Prostate gland (tissue), 2 donors: ENCODE measurements at regions not wholly inside any gene's neighbourhood (a gene's known extent, or its start where the extent isn't known, plus 50 kb on each side); places are given as distances from the start of the nearest gene placed in this dataset.

Experiments
- DNase-seq: peaks from one replicate; pipeline ENCODE4 v3.0.0-alpha.2; 2019; ENCODE audit warnings: low spot score
- H3K27ac ChIP-seq, 2 donors: fragments of 200-600 bp; sonication (generic); 2 replicates each; pipeline ENCODE4 v1.5.1; 2017 to 2019
- H3K27me3 ChIP-seq: fragments of 200-600 bp; sonication (generic); replicated peaks from 2 replicates; pipeline ENCODE4 v1.5.1; 2019; ENCODE audit not compliant: insufficient read depth
- H3K36me3 ChIP-seq, 2 donors: fragments of 200-600 bp; sonication (generic); 1 replicate in 1 of 2; 2 replicates in 1 of 2; pipeline versions ENCODE4 v1.5.1 to v1.8.1; 2017 to 2019
- H3K4me1 ChIP-seq: fragments of 200-600 bp; sonication (generic); replicated peaks from 2 replicates; pipeline ENCODE4 v1.5.1; 2019
- H3K4me3 ChIP-seq, 2 donors: fragments of 200-600 bp; sonication (generic); 2 replicates each; pipeline ENCODE4 v1.5.1; 2017 to 2019
- H3K9me3 ChIP-seq: fragments of 200-600 bp; sonication (generic); 2 replicates; pipeline ENCODE4 v1.5.1; 2017
- POLR2A ChIP-seq: fragments of 450-650 bp; IDR thresholded peaks from one replicate; pipeline ENCODE4 v1.6.1; 2016; ENCODE audit warnings: antibody characterized with exemption, mild to moderate bottlenecking
- POLR2AphosphoS5 ChIP-seq: sonication (generic); formaldehyde crosslinking; IDR thresholded peaks from one replicate; pipeline ENCODE4 v1.6.1; 2017; ENCODE audit warnings: antibody characterized with exemption
- WGBS: methylation state at CpG from one replicate; pipeline ENCODE4 v1.1.5; 2018; 5-methylcytosine and 5-hydroxymethylcytosine counted together
- intact Hi-C: fragments of 100-400 bp; cut with DNase I; formaldehyde crosslinking; loops from one replicate; pipeline ENCODE4 v1.14.2; 2022
- TF ChIP-seq, protein P1 (sequence below), 4 experiments: fragments of 200-600 bp in 2 of 4; fragments of 450-650 bp in 2 of 4; sonication (generic) in 2 of 4; IDR thresholded peaks; 1 replicate in 3 of 4; 2 replicates in 1 of 4; pipeline ENCODE4 v1.5.1; 2016 to 2019; ENCODE audit warnings: antibody characterized with exemption in 4 of 4, mild to moderate bottlenecking in 2 of 4, moderate library complexity in 2 of 4

DNA sequence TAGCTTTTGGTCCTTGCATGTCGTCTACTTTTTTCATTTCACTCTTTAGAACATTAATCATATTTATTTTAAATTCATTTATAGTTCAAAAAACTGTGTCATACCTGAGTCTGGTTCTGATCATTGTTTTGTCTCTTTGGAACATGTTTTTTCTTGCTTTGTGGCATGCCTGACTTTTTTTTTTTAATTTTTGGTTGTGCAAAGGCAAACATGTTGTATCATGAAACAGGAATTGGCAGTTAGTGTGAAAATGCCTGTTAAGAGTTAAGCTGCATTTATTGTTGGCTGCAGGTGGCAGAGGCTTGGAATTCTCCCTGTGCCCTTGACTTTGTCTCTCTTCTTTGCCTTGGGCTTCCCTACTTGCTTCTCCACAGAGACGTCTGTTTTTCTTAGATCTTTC lies 525.0 kb upstream of the ADARB2 start:
- Histone ChIP-seq H3K27me3 (peaks cover 2% of the 10 kb centered on the region), H3K27ac (no peak overlapping the region), H3K36me3 (no peaks in the 10 kb centered on the region), H3K4me3 (no peak overlapping the region), H3K9me3 (no peaks in the 10 kb centered on the region), H3K4me1 (no peaks in the 10 kb centered on the region)
- TF ChIP-seq POLR2AphosphoS5, result no peak
- TF ChIP-seq, protein P1, sequence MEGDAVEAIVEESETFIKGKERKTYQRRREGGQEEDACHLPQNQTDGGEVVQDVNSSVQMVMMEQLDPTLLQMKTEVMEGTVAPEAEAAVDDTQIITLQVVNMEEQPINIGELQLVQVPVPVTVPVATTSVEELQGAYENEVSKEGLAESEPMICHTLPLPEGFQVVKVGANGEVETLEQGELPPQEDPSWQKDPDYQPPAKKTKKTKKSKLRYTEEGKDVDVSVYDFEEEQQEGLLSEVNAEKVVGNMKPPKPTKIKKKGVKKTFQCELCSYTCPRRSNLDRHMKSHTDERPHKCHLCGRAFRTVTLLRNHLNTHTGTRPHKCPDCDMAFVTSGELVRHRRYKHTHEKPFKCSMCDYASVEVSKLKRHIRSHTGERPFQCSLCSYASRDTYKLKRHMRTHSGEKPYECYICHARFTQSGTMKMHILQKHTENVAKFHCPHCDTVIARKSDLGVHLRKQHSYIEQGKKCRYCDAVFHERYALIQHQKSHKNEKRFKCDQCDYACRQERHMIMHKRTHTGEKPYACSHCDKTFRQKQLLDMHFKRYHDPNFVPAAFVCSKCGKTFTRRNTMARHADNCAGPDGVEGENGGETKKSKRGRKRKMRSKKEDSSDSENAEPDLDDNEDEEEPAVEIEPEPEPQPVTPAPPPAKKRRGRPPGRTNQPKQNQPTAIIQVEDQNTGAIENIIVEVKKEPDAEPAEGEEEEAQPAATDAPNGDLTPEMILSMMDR (IDR thresholded peaks at IDR 0.05), result no peak
- no peak for TF ChIP-seq POLR2A
- intact Hi-C loops, result no loop called here
- WGBS, result 67% methylated on average over 2 of the region's 2 CpGs
- DNase-seq, result no peak

- intact Hi-C loops, result no loop called here
- no peak for DNase-seq
- TF ChIP-seq POLR2AphosphoS5, result no peak
- TF ChIP-seq POLR2A, result no peak
- TF ChIP-seq, protein P1 (IDR thresholded peaks at IDR 0.05), result no peak
- no peak overlapping the region for H3K4me3 ChIP-seq
- no peaks in the 10 kb centered on the region for H3K9me3 ChIP-seq
- no peak overlapping the region for H3K27ac ChIP-seq
- H3K4me1 ChIP-seq, result no peaks in the 10 kb centered on the region
- H3K27me3 ChIP-seq, result no peaks in the 10 kb centered on the region
- WGBS, result 78% methylated on average over 7 of the region's 7 CpGs
- H3K36me3 ChIP-seq, result no peaks in the 10 kb centered on the region
Measured at GRCh38 chr10:2256241-2256640, 518.9 kb upstream of the ADARB2 start.

GRCh38 chr10:2252096-2252495 lies 514.8 kb upstream of the ADARB2 start:
- no peak for DNase-seq
- Histone ChIP-seq H3K4me1 (no peaks in the 10 kb centered on the region), H3K36me3 (no peaks in the 10 kb centered on the region), H3K27ac (no peak overlapping the region), H3K4me3 (no peak overlapping the region), H3K27me3 (no peaks in the 10 kb centered on the region), H3K9me3 (no peaks in the 10 kb centered on the region)
- intact Hi-C loops, result no loop called here
- 15% methylated on average over 6 of the region's 6 CpGs for WGBS
- TF ChIP-seq, protein P1 (IDR thresholded peaks at IDR 0.05), result no peak
- TF ChIP-seq POLR2AphosphoS5, result no peak
- no peak for TF ChIP-seq POLR2A

GRCh38 chr10:2251631-2252030 lies 514.3 kb upstream of the ADARB2 start:
- no peaks in the 10 kb centered on the region for H3K4me1 ChIP-seq
- intact Hi-C loops, result no loop called here
- WGBS, result 39% methylated on average over 8 of the region's 8 CpGs
- no peak overlapping the region for H3K4me3 ChIP-seq
- DNase-seq, result no peak
- no peak overlapping the region for H3K27ac ChIP-seq
- no peaks in the 10 kb centered on the region for H3K9me3 ChIP-seq
- H3K27me3 ChIP-seq, result no peaks in the 10 kb centered on the region
- TF ChIP-seq POLR2A (no peak), POLR2AphosphoS5 (no peak)
- TF ChIP-seq, protein P1 (IDR thresholded peaks at IDR 0.05), result no peak
- no peaks in the 10 kb centered on the region for H3K36me3 ChIP-seq

DNA sequence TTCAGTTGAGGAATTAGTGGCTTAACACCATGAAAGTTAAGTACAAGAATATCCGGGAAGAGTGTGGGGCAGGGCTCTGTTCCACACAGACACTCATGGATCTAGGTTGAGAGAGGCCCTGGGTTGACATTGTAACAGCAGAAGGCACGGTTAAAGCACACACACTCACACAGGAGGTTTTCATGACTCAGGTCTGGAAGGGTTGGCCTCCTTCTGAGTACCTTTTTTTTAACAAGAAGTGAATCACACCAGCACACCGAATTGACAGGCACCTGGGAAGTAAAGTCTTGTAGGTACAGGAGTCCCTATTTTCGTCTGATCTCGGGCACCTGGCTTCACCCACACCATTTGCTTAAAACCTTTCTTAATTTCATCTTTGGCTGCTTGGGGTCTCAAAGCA lies 509.4 kb upstream of the ADARB2 start:
- H3K36me3 ChIP-seq, result no peaks in the 10 kb centered on the region
- no peaks in the 10 kb centered on the region for H3K9me3 ChIP-seq
- H3K27me3 ChIP-seq, result no peaks in the 10 kb centered on the region
- DNase-seq, result no peak
- WGBS, result 87% methylated on average over 5 of the region's 5 CpGs
- no peak for TF ChIP-seq POLR2AphosphoS5
- TF ChIP-seq, protein P1 (IDR thresholded peaks at IDR 0.05), result no peak
- no peak for TF ChIP-seq POLR2A
- no peaks in the 10 kb centered on the region for H3K4me1 ChIP-seq
- H3K4me3 ChIP-seq, result no peak overlapping the region
- no peak overlapping the region for H3K27ac ChIP-seq
- intact Hi-C loops, result no loop called here
